OCI-LY7 (cell line): ENCODE measurements at regions not wholly inside any gene's neighbourhood (a gene's known extent, or its start where the extent isn't known, plus 50 kb on each side); places are given as distances from the start of the nearest gene placed in this dataset.

ENCODE experiments used
- BruUV-seq: library from RNA; stranded (reverse); fragments of 400-500 nt; replicated peaks from 2 replicates; lab custom pipeline; 2021; lab: Mats Ljungman, UMichigan
- CTCF ChIA-PET: fragments of 300-600 bp; sonication (Branson Sonifier 250); formaldehyde crosslinking; loops from one replicate; lab custom pipeline; 2022; ENCODE audit warnings: antibody characterized with exemption; ENCODE audit not compliant: unreplicated experiment; lab: Charles Lee
- POLR2A ChIA-PET: fragments of 300-600 bp; sonication (Branson Sonifier 250); formaldehyde crosslinking; loops from one replicate; lab custom pipeline; 2022; ENCODE audit warnings: antibody characterized with exemption; lab: Charles Lee
- DNase-seq: peaks from one replicate; pipeline ENCODE4 v3.0.0-alpha.2; 2015; ENCODE audit warnings: low spot score
- H2AFZ ChIP-seq: fragments of 200-600 bp; sonication (generic), shearing (Covaris generic); 2 replicates; pipeline ENCODE4 v1.6.1; 2014; ENCODE audit warnings: mild to moderate bottlenecking, antibody characterized with exemption, low read length, moderate library complexity
- H3K27ac ChIP-seq: fragments of 200-600 bp; sonication (generic); 2 replicates; pipeline ENCODE4 v1.5.1; 2014; ENCODE audit warnings: mixed run types, low read depth, mild to moderate bottlenecking, moderate library complexity, low read length, inconsistent platforms; ENCODE audit not compliant: poor library complexity, severe bottlenecking
- H3K36me3 ChIP-seq: fragments of 200-600 bp; sonication (generic); 2 replicates; pipeline ENCODE4 v1.6.1; 2014; ENCODE audit warnings: mild to moderate bottlenecking, antibody characterized with exemption, low read length, moderate library complexity, mixed read lengths; ENCODE audit not compliant: insufficient read depth
- H3K4me1 ChIP-seq: fragments of 200-600 bp; sonication (generic); 2 replicates; pipeline ENCODE4 v1.5.1; 2014; ENCODE audit warnings: mild to moderate bottlenecking, low read length; ENCODE audit not compliant: insufficient read depth, poor library complexity, severe bottlenecking
- H3K4me2 ChIP-seq: fragments of 200-600 bp; sonication (generic); 2 replicates; pipeline ENCODE4 v1.6.1; 2014; ENCODE audit warnings: mild to moderate bottlenecking, low read length
- H3K4me3 ChIP-seq: fragments of 200-600 bp; sonication (generic); 2 replicates; pipeline ENCODE4 v1.5.1; 2014; ENCODE audit warnings: mild to moderate bottlenecking, low read depth, low read length; ENCODE audit not compliant: poor library complexity, severe bottlenecking
- H3K79me2 ChIP-seq: fragments of 200-600 bp; sonication (generic); 2 replicates; pipeline ENCODE4 v1.6.1; 2016; ENCODE audit warnings: low read depth, mild to moderate bottlenecking, low read length, moderate library complexity, mixed read lengths; ENCODE audit not compliant: insufficient read depth
- H3K9me2 ChIP-seq: fragments of 200-600 bp; sonication (generic); 2 replicates; pipeline ENCODE4 v1.6.1; 2016; ENCODE audit warnings: mild to moderate bottlenecking, low read length, mixed read lengths; ENCODE audit not compliant: insufficient read depth
- H3K9me3 ChIP-seq: fragments of 200-600 bp; sonication (generic); 2 replicates; pipeline ENCODE4 v1.6.1; 2014; ENCODE audit warnings: mild to moderate bottlenecking, mixed run types, low read length, mixed read lengths
- H4K20me1 ChIP-seq: fragments of 200-600 bp; sonication (generic); 2 replicates; pipeline ENCODE4 v1.6.1; 2014; ENCODE audit warnings: mild to moderate bottlenecking, antibody characterized with exemption, low read length, moderate library complexity, mixed read lengths; ENCODE audit not compliant: insufficient read depth
- CTCF ChIP-seq: fragments of 200-600 bp; sonication (generic); conservative IDR thresholded peaks from 2 replicates; pipeline ENCODE4 v1.5.1; 2014; ENCODE audit warnings: mild to moderate bottlenecking, antibody characterized with exemption, low read length, moderate library complexity, mixed read lengths
- EZH2phosphoT487 ChIP-seq: fragments of 200-600 bp; sonication (generic); IDR thresholded peaks from 2 replicates; pipeline ENCODE4 v1.6.1; 2018; ENCODE audit warnings: low read depth, borderline replicate concordance, mild to moderate bottlenecking, mixed run types, antibody characterized with exemption, low read length, moderate library complexity, mixed read lengths
- intact Hi-C: fragments of 100-400 bp; cut with micrococcal nuclease; formaldehyde crosslinking; loops from one replicate; pipeline ENCODE4 v1.10.0; 2022; ENCODE audit not compliant: unreplicated experiment

GRCh38 chr7:156419782-156420181 lies 220.8 kb upstream of the RNF32 start:
- no TSS peak for BruUV-seq
- no peaks in the 10 kb centered on the region for H3K4me1 ChIP-seq
- no peak overlapping the region for H3K4me3 ChIP-seq
- ChIA-PET CTCF (no interaction called here), POLR2A (no interaction called here)
- no peak overlapping the region for H3K4me2 ChIP-seq
- TF ChIP-seq CTCF (no peak), EZH2phosphoT487 (no peak)
- no peak overlapping the region for H3K27ac ChIP-seq
- intact Hi-C loops, result no loop called here
- DNase-seq, result no peak
- H3K9me2 ChIP-seq, result no peaks in the 10 kb centered on the region
- H3K36me3 ChIP-seq, result no peaks in the 10 kb centered on the region
- no peak overlapping the region for H2AFZ ChIP-seq
- no peaks in the 10 kb centered on the region for H3K79me2 ChIP-seq
- no peaks in the 10 kb centered on the region for H4K20me1 ChIP-seq
- H3K9me3 ChIP-seq, result no peaks in the 10 kb centered on the region

GRCh38 chr7:156402255-156402654 lies 238.3 kb upstream of the RNF32 start:
- Histone ChIP-seq H3K27ac (no peak overlapping the region), H3K9me3 (no peaks in the 10 kb centered on the region), H3K36me3 (no peaks in the 10 kb centered on the region), H3K79me2 (no peaks in the 10 kb centered on the region), H4K20me1 (no peaks in the 10 kb centered on the region), H3K4me1 (no peaks in the 10 kb centered on the region), H3K9me2 (no peaks in the 10 kb centered on the region), H2AFZ (no peak overlapping the region), H3K4me3 (no peak overlapping the region), H3K4me2 (no peak overlapping the region)
- TF ChIP-seq EZH2phosphoT487, result no peak
- TF ChIP-seq CTCF, result no peak
- CTCF ChIA-PET, result no interaction called here
- POLR2A ChIA-PET, result no interaction called here
- intact Hi-C loops, result no loop called here
- BruUV-seq, result no TSS peak
- DNase-seq, result no peak

GRCh38 chr7:156401617-156402016 lies 239.0 kb upstream of the RNF32 start:
- H3K27ac ChIP-seq, result no peak overlapping the region
- intact Hi-C loops, result no loop called here
- ChIA-PET CTCF (no interaction called here), POLR2A (no interaction called here)
- no peaks in the 10 kb centered on the region for H4K20me1 ChIP-seq
- H3K4me1 ChIP-seq, result no peaks in the 10 kb centered on the region
- no peaks in the 10 kb centered on the region for H3K36me3 ChIP-seq
- H3K79me2 ChIP-seq, result no peaks in the 10 kb centered on the region
- H3K4me3 ChIP-seq, result no peak overlapping the region
- no peaks in the 10 kb centered on the region for H3K9me3 ChIP-seq
- no peak overlapping the region for H3K4me2 ChIP-seq
- no peak overlapping the region for H2AFZ ChIP-seq
- DNase-seq, result no peak
- H3K9me2 ChIP-seq, result no peaks in the 10 kb centered on the region
- TF ChIP-seq EZH2phosphoT487 (no peak), CTCF (no peak)
- no TSS peak for BruUV-seq
